C4-2B (cell line): ENCODE measurements at regions not wholly inside any gene's neighbourhood (a gene's known extent, or its start where the extent isn't known, plus 50 kb on each side); places are given as distances from the start of the nearest gene placed in this dataset.

Experiments used
- ZFX ChIP-seq: fragments of 450-650 bp; IDR thresholded peaks from 2 replicates; pipeline ENCODE4 v1.6.1; 2017
- TF ChIP-seq, protein P1 (sequence below): fragments of 450-650 bp; conservative IDR thresholded peaks from 2 replicates; pipeline ENCODE4 v1.5.1; 2017; ENCODE audit warnings: mild to moderate bottlenecking

DNA sequence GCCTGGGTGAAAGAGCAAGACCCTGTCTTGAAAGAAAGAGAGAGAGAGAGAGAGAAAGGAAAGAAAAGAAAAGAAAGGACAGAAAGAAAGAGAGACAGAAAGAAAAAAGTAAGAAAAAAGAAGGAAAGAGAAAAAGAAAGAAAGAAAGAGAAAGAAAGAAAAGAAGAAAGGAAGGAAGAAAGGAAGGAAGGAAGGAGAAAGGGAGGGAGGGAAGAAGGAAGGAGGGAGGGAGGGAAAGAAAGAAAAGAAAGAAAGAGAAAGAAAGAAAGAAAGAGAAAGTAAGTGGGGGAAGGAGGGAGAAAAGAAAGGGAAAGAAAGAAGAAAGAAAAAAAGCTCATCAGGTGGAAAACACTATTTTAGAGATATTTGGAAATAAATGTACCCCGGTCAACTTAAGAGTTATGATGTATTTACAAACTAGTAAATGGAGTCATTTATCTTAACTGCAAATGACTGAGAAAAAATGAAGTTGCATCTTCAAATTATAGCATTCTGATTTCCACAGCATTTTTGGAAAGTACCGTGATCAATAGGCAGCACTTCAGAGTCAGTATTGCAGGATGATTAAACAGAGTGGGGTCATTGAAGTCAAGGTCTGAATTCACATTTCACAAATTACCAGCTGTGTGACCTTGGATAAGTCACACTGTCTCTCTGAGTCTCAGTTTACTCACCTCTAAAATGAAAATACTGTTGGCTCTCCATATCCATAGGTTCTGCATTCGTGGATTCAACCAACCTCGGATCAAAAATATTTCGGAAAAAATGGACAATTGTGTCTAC is 64.1 kb upstream of the SMAD1 start:
- TF ChIP-seq, protein P1, sequence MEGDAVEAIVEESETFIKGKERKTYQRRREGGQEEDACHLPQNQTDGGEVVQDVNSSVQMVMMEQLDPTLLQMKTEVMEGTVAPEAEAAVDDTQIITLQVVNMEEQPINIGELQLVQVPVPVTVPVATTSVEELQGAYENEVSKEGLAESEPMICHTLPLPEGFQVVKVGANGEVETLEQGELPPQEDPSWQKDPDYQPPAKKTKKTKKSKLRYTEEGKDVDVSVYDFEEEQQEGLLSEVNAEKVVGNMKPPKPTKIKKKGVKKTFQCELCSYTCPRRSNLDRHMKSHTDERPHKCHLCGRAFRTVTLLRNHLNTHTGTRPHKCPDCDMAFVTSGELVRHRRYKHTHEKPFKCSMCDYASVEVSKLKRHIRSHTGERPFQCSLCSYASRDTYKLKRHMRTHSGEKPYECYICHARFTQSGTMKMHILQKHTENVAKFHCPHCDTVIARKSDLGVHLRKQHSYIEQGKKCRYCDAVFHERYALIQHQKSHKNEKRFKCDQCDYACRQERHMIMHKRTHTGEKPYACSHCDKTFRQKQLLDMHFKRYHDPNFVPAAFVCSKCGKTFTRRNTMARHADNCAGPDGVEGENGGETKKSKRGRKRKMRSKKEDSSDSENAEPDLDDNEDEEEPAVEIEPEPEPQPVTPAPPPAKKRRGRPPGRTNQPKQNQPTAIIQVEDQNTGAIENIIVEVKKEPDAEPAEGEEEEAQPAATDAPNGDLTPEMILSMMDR: no peak
- TF ChIP-seq ZFX: no peak
